NCI-H1092 (cell line): ENCODE measurements at regions not wholly inside any gene's neighbourhood (a gene's known extent, or its start where the extent isn't known, plus 50 kb on each side); places are given as distances from the start of the nearest gene placed in this dataset.

Experiments
- DNase-seq: peaks from one replicate; lab custom pipeline; 2025; lab: John Stamatoyannopoulos, UW

DNA sequence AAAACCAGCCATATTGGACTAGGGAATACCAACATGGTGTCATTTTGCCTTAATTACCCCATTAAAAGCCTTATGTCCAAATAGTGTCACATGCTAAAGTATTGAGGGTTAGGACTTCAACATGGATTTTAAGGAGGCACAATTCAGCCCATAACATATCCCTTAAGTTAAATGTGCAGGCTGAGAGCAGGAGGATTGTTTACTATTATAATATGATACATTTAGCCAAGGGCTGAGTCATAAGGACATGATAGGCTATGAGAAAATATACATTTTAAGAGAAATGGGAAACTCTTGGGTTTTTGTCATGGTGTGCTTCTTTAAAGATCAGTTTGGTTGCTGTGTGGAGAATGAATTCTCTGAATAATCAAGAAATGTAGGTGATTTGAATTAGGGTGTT is 136.8 kb downstream of the RDH14 start:
- no peak for DNase-seq

DNA sequence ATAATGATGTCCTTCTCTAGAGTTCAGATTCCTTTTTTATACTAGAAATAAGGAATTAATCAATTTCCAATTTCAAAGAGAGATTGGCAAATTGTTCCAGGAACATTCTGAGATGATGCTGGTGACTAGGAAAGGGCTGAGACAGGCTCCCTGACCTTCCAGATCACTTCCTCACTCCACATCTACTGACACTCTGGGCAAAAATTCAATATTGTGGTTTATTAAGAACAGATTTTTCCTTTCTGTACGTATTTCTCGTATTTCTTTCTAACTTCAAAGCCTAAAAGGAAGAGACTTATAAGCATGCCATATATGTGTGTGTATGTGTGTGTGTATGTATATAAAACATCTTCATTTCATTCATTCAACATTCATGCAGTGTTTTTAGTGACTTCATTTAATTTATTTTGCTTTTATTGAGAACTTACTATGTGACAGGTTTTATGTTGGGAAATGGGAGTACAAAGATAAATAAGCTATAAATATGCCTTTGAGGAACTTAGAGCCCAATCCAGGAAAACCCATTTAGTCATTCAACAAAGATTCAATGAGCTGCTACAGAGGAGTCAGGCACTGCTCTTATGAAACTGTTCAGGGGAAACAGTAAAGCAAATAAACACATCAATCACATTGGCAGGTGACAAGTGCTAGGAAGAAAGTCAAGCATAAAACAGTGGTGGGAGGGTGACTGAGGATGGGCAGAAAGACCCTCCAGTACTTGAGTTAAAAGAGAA is 137.9 kb downstream of the RDH14 start:
- DNase-seq = no peak

DNA sequence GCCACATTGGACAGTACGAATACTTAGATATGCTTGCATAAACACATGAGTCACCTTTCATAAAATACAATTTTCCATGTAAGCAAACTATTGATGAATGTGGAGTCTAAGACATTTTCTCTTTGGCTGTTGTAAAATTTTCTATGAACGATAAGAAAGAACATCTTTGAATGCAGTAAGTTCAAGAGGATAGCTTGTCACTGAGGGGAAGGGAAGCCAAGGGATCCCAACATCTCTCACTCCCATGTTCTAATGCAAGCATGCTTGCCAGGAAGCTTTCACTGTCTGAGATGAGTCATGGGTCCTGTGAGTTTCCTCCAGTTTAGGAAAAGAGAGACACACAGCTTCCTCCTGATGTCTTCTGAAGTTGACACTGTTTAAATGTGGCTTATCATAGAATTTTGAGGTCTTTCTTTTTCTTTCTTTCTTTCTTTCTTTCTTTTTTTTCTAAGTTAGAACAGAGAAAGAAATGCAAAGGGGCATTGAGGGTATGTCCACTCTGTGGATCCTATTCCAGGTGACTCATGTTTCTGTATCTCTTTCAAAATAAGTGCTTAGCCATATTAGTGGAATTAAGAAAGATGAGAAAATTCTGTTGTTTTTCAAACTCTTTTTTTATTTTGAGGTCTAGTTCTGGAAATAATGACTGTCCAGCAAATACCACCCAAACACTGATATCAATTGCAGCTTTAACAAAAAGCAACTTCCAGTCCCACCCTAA is 146.6 kb downstream of the RDH14 start:
- DNase-seq = no peak

DNA sequence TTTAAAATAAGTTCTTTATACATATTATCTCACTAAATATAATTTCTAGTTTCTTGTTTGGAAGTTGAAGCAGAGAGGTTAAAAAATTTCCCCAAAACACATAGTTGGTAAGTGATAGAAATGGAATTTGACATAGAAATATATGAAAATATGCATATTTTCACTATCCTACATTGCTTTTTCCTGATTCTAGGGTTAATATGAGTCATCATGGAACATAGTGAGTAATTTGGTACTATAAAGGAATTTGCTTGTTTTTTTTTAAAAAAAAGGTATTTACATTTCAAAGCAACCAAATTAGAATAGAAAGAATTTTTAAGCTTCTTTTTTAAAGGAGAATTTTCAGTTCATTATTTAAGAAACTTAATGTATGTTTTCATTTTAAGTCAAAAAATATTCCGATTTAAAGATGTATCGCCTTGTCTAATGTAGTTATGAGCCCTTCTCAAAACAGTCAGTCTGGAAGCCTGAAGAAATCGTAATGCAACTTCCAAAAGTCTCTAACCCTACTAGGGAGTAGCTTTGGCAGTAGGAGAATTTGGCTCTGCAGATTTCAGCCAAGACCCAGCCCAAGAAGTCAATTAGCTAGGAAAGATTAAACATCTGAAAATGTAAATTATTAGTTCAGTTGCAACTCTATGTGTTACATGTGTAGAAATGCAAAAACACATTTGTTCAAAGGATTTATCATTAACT is 147.3 kb downstream of the RDH14 start:
- no peak for DNase-seq

DNA sequence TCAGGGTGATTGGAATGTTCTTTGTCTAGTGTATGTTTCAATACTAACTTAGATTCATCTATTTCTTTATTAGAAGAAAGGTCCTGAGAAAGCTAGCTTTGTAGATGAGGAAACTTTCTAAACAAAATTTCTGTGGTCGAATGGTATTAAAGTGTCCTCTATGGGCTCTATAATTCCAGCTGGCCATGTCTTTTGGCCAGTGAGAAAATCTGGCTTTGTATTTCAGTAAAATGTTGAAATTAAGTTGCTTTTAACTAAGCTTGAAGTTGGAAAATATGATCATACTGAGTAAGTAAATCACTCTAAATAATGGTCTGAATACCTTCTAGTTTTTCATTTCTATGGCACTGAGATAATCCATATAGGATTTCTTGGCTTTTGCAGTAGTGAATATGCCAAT is 148.8 kb downstream of the RDH14 start:
- DNase-seq = no peak

DNA sequence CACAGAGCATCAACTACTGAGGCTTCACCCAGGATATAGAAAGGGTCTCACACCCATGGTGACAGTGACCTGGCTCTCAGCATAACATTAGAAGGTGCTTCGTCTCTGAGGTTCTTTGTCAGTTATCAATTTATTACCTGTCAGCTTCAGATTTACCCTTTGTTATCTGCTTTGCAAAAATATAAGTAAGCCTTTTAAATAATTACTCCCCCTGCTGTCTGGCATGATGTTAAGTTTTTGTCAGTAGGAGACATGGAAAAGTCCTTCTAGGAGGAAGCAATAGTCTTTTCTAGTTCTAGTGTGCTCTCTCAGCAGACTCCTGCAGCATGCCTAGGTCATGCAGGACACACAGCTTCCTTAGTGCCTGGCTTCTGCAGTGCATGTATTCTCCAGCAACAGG is 149.9 kb downstream of the RDH14 start:
- DNase-seq = no peak

DNA sequence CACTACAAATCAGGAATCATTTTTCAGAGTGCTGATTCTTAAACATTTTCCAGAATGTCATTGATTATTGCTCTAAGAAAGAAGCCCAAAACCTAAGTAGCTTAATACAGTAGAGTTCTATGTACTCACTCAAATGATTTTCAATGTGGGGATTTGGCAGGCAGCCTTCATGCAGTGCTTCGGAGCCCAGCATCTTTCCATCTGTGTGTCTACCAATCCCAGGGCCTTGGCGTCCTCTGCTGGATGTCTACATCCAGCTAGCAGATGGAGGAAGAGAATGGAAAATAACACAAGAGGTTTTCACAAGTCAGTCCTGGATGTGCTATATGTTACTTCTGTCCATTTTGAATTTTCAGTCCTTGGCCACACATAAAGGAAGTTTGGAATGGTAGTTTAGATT is 151.8 kb downstream of the RDH14 start:
- no peak for DNase-seq

DNA sequence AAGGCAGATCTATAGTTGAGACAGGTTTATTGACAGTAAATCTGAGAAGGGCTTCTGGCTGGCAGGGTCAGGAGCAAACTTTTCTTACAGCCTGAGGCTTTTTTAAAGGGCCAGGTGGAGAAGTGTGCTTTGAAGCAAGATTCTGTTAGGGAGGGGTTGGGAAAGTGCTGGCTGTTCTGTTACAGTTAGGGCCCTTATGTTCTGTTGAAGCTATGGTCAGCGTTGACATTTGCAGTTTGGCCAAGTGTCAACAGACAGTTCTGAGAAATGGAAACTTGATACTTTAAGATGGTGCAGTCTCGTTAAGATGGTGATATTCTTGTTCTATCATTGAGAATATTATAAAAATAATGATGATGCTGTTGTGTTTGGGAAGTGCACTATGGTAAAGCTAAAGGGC is 154.2 kb downstream of the RDH14 start:
- DNase-seq = no peak

DNA sequence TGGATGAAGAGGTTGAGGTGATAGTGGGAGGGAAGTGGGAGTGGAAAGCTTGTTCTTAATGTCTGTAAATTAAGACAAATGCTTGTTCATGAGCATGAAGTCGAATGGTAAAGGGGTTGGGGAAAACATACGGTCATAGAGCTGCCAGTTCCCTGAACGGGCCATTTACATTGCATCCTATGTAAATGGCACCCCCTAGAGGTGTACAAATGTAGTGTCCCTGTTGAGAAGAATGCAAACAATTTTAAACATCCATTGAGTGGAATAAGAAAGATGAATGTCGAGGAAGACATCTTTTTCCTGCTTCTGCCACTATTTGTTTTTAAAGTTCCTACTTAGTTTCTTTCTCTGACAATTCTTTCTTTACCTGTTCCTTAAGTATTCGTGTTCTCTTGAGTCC is 155.7 kb downstream of the RDH14 start:
- DNase-seq = no peak

DNA sequence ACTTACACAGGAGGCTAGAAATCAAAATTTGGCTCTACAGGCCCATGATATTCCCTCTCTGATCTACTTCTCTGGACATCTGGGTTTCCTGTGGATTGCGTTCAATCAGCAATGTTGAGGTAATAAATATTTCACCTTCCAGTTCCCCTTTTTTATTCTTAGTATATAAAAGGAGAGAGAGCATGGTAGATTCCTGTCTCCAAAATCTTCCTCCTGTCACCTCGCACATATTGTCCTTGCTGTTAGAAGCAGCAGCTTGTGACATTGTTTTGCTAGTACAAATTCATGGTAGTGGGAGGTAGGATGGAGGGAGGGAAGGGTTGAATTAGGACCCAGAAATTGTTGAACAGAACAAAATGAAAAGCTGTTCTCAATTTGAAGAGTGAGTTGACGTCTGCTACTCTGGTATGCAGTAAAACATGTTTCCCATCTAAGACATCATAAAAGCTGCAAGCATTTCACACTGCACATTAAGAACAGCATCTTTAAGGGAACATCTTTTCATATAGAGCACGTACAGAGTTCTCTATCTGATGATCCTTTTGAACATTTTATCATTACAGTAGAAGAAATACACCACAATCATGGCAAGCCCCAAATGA is 156.4 kb downstream of the RDH14 start:
- no peak for DNase-seq

DNA sequence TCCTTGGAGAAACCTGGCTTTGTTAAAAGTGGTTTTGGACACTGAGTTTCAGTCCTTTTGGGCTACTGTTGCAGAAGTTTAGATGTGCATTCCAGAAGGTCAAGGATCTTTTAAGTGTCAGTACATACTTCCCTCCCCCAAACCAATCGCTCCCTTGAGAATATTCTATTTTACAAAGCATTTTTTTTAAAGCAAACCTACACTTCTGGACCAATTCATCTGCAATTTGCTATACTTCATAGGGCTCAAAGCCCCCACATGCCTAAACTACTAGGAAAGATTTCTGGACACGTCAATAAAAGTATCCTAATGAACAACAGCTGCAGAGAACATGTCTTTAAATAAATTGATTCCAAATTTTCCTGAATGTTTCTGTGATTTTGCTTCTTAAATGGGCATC is 157.6 kb downstream of the RDH14 start:
- no peak for DNase-seq

DNA sequence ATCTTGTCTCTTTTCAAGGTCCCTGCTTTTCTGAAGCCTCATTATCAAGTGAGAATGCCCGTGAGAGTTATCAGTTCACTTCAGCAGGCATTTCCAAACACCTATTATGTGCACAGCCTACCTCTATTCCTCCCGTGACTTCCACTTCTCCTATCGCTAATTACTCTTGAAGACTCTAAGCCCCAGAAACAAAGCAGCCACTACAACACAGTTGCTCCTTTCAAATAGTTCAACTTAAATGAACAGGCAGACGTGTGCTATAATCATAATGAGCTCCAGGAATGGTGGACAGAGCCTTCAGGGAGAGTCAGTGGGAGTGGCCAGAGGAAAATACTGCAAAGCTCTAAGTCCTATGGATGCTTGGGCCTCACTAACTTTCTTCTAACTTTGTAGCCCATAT is 159.0 kb downstream of the RDH14 start:
- no peak for DNase-seq

DNA sequence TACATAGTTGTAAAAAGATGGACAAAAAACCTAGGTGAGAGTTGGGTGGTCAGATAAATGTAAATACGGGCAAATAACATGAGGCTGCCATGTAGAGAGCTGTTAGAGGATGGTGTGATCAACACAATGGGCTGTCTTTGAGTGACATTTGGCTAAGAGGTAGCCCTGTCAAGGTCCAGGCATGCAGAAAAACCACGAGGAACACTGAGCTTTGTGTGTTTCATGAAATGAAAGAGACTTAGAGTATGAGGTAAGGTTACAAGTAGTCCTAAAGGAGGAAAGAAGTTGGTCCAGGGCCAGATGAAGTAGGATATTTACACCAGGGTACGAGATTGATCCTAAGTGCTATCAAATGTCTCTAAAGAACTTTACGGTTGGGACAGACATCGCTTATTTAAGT is 160.9 kb downstream of the RDH14 start:
- no peak for DNase-seq

DNA sequence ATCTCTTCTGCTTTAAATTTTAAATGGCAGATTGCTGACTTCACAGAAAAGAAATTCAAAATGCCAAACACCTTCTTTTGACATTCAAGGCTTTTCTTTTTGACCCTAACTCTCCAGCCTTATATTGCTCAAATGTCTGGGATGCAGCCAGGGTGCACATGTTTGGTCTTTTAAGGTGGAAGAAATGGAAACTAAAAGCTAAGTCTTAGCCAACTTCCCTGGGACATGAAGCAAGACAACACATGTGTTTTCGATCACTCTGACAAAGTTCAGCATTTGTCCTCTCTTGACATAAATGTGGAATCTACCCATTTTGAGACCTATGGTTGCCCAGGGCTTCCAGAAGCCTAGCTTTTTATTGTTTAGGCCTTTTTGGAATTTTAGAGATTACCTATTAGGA is 161.6 kb downstream of the RDH14 start:
- DNase-seq = no peak

DNA sequence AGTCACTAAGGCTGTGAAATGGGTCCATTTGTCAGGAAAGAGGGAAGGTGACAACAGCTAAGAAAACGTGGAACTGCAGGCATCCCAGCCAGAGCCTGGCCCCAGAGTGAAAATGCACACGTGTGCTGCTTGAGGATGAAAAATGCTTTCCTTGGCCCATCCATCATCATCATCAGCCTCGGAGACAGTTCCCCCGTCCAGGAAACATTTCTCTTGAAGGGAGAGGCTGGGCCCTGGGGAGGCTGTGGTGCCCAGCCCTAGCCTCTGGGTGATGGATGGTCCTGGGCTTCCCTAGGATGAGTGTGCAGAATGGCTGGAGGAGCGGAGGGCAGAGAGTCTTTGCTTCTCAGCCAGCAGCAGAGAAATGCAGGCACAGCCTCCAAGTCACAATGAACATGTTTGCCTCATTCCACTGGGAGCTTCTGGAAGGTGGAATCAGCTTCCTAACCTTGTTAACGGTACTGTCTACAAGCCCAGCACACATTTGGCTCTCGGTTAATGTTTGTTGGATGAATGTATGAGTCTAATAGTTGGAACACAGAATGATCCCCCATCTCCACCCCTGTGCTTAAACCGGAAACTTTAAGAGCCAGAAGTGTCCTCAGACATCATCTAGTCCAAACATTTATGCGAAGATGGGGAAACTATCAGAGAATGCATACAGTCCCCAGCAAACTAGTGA is 164.0 kb downstream of the RDH14 start:
- DNase-seq = no peak

DNA sequence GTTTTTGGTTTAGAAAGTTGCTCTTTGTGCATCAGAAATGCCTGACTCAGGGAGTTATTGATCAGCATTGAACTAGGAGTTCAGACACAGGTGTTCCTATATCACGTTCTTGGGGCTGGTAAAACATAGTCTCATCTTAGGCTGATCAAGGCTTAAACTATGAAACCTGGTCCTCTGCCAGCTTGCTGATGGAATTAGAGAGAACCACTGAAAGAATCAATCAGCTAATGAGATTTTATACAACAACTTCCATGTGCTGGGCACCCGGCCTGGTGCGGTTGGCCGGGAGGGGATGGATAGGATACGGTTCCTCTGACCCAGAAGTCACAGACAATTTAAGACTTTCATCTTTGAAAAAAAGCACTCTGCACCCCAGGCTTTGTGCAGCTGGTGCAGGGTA is 164.9 kb downstream of the RDH14 start:
- no peak for DNase-seq

DNA sequence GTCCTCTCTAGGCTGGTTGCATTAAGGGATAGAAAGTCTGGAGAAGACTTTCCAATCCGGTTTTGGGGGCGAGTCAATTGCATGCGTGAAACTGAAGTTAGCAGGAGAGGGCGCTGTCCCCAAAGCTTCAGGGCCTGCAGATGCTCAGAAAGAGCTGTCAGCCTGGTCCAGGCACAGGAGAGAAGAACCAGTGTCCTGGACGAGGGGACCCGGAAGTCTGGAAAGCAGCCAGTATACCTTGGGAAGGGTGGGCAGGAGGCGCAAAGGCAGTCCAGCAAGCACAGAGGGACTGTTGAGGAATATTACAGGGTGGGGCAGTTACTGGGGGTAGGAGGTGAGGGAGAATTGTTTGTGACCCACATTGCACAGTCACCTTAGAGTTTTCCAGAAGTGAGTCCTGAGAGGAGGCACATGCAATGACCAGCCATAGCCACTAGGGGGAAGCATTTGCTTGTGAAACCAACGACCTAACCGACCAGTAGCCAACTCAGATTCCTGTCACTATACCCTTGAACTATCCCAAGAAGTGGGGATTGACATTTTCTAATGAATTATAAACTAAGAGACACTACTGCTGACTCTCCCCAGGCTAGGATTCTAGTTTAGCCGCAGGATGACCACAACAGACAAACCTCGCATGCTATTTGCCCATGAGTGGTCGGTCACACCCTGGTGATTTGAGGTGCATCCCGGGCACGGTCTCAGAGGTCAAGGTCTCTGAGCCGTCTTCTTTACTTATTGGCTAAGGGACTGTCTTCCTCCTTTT is 172.8 kb downstream of the RDH14 start:
- peak; percentile 22 for DNase-seq

DNA sequence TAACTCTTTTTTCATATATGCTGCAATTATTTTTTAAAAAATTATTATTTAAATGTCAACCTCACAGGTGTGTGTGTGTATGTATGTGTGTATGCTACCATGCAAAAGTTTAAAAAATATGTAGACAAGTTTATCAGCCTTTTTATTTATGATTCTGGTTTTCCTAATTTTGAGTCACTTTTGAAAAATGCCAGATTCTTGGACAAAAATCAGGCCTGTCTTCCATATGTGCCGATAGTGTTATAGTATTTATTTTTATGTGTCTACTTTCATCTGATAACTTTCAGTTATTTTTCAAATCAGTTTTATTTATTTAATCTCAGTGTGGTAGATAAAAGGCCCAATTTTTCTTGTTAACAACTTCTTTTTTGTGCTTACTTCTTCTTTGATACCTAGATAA is 176.2 kb downstream of the RDH14 start:
- no peak for DNase-seq

DNA sequence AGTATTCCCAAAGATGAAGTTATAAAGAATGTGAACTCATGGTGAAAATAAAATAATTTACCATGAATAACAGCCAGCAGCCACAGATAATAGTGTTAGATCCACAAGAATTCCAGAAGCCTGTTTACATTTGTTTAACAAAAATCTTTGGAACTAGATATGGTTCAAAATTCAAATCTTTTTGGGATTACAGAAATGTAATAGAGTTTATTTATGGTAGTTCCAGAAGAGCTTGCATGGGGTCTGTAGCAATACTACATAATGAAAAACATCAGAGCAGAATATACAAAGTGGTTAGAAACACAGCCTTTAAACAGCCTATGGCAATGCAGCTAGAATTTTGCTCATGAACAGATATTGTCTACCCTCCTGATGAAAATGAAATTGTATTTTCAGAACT is 179.1 kb downstream of the RDH14 start:
- no peak for DNase-seq

DNA sequence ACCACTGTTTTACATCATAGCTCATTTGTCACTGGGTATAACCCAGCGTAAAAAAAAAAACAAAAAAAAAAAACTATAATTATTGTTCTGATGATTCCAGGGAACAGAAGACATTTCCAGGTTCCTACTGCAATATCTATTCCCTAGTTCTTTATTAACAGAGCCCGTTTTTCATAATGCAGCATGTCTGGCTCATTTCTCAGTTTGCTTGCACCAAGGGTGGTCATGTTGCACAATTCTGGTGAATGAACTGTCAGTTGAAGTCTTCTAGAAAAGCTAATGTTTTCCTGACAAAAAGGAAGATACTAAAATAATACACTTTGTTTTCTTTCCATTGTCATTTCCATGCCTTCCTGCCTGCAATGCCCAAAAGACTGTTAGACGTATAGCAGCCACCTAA is 180.1 kb downstream of the RDH14 start:
- no peak for DNase-seq

DNA sequence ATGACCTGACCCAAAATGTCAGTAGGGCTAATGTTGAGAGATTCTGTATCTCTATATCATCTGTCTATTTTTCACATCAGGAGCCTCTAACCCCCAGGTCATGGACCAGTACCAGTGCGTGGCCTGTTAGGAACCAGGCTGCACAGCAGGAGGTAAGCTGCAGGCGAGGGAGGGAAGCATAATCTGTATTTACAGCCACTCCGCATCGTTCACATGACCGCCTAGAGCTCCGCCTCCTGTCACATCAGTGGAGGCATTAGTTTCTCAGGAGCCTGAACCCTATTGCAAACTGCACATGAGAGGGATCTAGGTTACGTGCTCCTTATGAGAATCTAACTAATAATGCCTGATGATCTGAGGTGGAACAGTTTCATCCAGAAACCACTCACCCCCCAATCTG is 180.6 kb downstream of the RDH14 start:
- DNase-seq = no peak
